H1 (cell line): ENCODE measurements at regions not wholly inside any gene's neighbourhood (a gene's known extent, or its start where the extent isn't known, plus 50 kb on each side); places are given as distances from the start of the nearest gene placed in this dataset.

Experiments used
- CTCF ChIA-PET: fragments of 300-600 bp; sonication (Branson Sonifier 250); formaldehyde crosslinking; loops from one replicate; lab custom pipeline; 2021; ENCODE audit not compliant: partially characterized antibody; lab: Charles Lee
- POLR2A ChIA-PET: fragments of 300-600 bp; sonication (Branson Sonifier 250); formaldehyde crosslinking; loops from one replicate; lab custom pipeline; 2021; ENCODE audit warnings: inconsistent platforms; ENCODE audit not compliant: partially characterized antibody; lab: Charles Lee
- DNase-seq, 2 experiments: peaks; one replicate each; pipeline versions ENCODE4 v3.0.0 to v3.0.0-alpha.2; 2010 to 2022; ENCODE audit warnings: low spot score in 2 of 2, low read depth in 1 of 2, mixed read lengths in 1 of 2
- FAIRE-seq: peaks from 2 replicates; lab custom pipeline; 2011; peaks lifted over from hg19 to GRCh38; lab: Jason Lieb, UNC
- H2AFZ ChIP-seq: 2 replicates; pipeline ENCODE4 v1.8.1; 2012; ENCODE audit warnings: low read length, inconsistent platforms
- H2AK5ac ChIP-seq: 2 replicates; pipeline ENCODE4 v1.6.1; 2013; ENCODE audit warnings: low read depth, low read length
- H2BK120ac ChIP-seq: replicated peaks from 2 replicates; pipeline ENCODE3; 2013; ENCODE audit warnings: low read depth, low read length, inconsistent platforms
- H2BK12ac ChIP-seq: 2 replicates; pipeline ENCODE4 v1.6.1; 2013; ENCODE audit warnings: low read depth, low read length
- H2BK15ac ChIP-seq: 2 replicates; pipeline ENCODE4 v1.6.1; 2013; ENCODE audit warnings: low read length
- H2BK20ac ChIP-seq: 2 replicates; pipeline ENCODE4 v1.6.1; 2013; ENCODE audit warnings: low read length
- H2BK5ac ChIP-seq: 2 replicates; pipeline ENCODE4 v1.6.1; 2013; ENCODE audit warnings: low read depth, low read length
- H3K14ac ChIP-seq: 2 replicates; pipeline ENCODE4 v1.6.1; 2013; ENCODE audit warnings: inconsistent platforms; ENCODE audit not compliant: insufficient read length
- H3K18ac ChIP-seq: 2 replicates; pipeline ENCODE4 v1.6.1; 2013; ENCODE audit warnings: low read length; ENCODE audit errors: extremely low read depth
- H3K23ac ChIP-seq: 2 replicates; pipeline ENCODE4 v1.6.1; 2013; ENCODE audit warnings: inconsistent platforms; ENCODE audit not compliant: insufficient read length
- H3K23me2 ChIP-seq: 2 replicates; pipeline ENCODE4 v1.6.1; 2013; ENCODE audit warnings: low read depth, low read length
- H3K27ac ChIP-seq: 2 replicates; pipeline ENCODE4 v1.6.1; 2011; ENCODE audit warnings: low read depth, low read length, inconsistent platforms
- H3K27me3 ChIP-seq, 4 experiments: replicated peaks in 1 of 4; 1 replicate in 1 of 4; 2 replicates in 3 of 4; pipeline versions ENCODE4 v1.6.1 to v1.8.1; 2011 to 2013; ENCODE audit warnings: low read length in 3 of 4, mild to moderate bottlenecking in 3 of 4, inconsistent platforms in 2 of 4, mixed read lengths in 2 of 4, moderate library complexity in 1 of 4; ENCODE audit not compliant: control insufficient read depth in 3 of 4, insufficient read depth in 3 of 4; ENCODE audit errors: extremely low read depth in 1 of 4
- H3K36me3 ChIP-seq, 4 experiments: 2 replicates each; pipeline versions ENCODE4 v1.6.1 to v1.8.1; 2011 to 2013; ENCODE audit warnings: mild to moderate bottlenecking in 4 of 4, low read length in 3 of 4, moderate library complexity in 2 of 4, control low read depth in 1 of 4, inconsistent platforms in 1 of 4; ENCODE audit not compliant: insufficient read depth in 4 of 4, control insufficient read depth in 2 of 4
- H3K4ac ChIP-seq: replicated peaks from 2 replicates; pipeline ENCODE3; 2013; ENCODE audit warnings: low read length, low read depth, mixed read lengths, inconsistent platforms; ENCODE audit not compliant: insufficient read length
- H3K4me1 ChIP-seq, 4 experiments: replicated peaks in 1 of 4; 1 replicate in 1 of 4; 2 replicates in 3 of 4; pipeline versions ENCODE4 v1.6.1 to v1.8.1; 2011 to 2013; ENCODE audit warnings: low read length in 3 of 4, inconsistent platforms in 2 of 4, mixed read lengths in 1 of 4; ENCODE audit not compliant: insufficient read depth in 4 of 4, control insufficient read depth in 3 of 4
- H3K4me2 ChIP-seq, 2 experiments: 2 replicates each; pipeline versions ENCODE4 v1.6.1 to v1.8.1; 2011 to 2013; ENCODE audit warnings: low read depth in 2 of 2, low read length in 2 of 2, control low read depth in 1 of 2, inconsistent platforms in 1 of 2, mild to moderate bottlenecking in 1 of 2; ENCODE audit not compliant: insufficient read depth in 1 of 2
- H3K4me3 ChIP-seq, 4 experiments: fragments of 200-600, 300-600 bp in 1 of 4; sonication (generic), shearing (Covaris generic), sonication (Bioruptor Twin) in 1 of 4; 2 replicates each; pipeline versions ENCODE4 v1.5.1 to v1.8.1; 2011 to 2016; ENCODE audit warnings: low read length in 4 of 4, low read depth in 3 of 4, control low read depth in 2 of 4, inconsistent platforms in 2 of 4, mild to moderate bottlenecking in 2 of 4, mixed read lengths in 1 of 4, moderate library complexity in 1 of 4; ENCODE audit not compliant: insufficient read depth in 2 of 4; ENCODE audit errors: extremely low read depth in 1 of 4
- H3K56ac ChIP-seq: replicated peaks from 2 replicates; pipeline ENCODE3; 2013; ENCODE audit warnings: low read depth, mild to moderate bottlenecking, mixed read lengths, low read length, inconsistent platforms; ENCODE audit not compliant: insufficient read length
- H3K79me1 ChIP-seq: 2 replicates; pipeline ENCODE4 v1.6.1; 2013; ENCODE audit warnings: low read depth, low read length, control low read depth
- H3K79me2 ChIP-seq, 2 experiments: 2 replicates each; pipeline versions ENCODE4 v1.6.1 to v1.8.1; 2012 to 2013; ENCODE audit warnings: low read length in 2 of 2, mild to moderate bottlenecking in 2 of 2, inconsistent platforms in 1 of 2; ENCODE audit not compliant: insufficient read depth in 2 of 2, control insufficient read depth in 1 of 2
- H3K9ac ChIP-seq, 4 experiments: replicated peaks in 1 of 4; 1 replicate in 1 of 4; 2 replicates in 3 of 4; pipeline versions ENCODE4 v1.6.1 to v1.8.1; 2011 to 2013; ENCODE audit warnings: low read depth in 3 of 4, low read length in 3 of 4, control low read depth in 2 of 4, mild to moderate bottlenecking in 2 of 4, moderate library complexity in 2 of 4, inconsistent platforms in 1 of 4; ENCODE audit errors: extremely low read depth in 1 of 4
- H3K9me3 ChIP-seq, 2 experiments: 2 replicates each; pipeline versions ENCODE4 v1.6.1 to v1.8.1; 2012 to 2013; ENCODE audit warnings: mild to moderate bottlenecking in 2 of 2, moderate library complexity in 2 of 2, control low read depth in 1 of 2, inconsistent platforms in 1 of 2, low read depth in 1 of 2, low read length in 1 of 2, mixed read lengths in 1 of 2; ENCODE audit not compliant: insufficient read depth in 2 of 2
- H4K20me1 ChIP-seq, 2 experiments: replicated peaks in 1 of 2; 2 replicates each; pipeline versions ENCODE3 to v1.8.1; 2011 to 2013; ENCODE audit warnings: inconsistent platforms in 2 of 2, low read length in 2 of 2, mild to moderate bottlenecking in 1 of 2; ENCODE audit not compliant: insufficient read depth in 2 of 2, control insufficient read depth in 1 of 2
- H4K5ac ChIP-seq: 2 replicates; pipeline ENCODE4 v1.6.1; 2013; ENCODE audit warnings: low read length, low read depth, mixed read lengths, inconsistent platforms; ENCODE audit not compliant: insufficient read length
- H4K8ac ChIP-seq: 2 replicates; pipeline ENCODE4 v1.8.0; 2013; ENCODE audit warnings: mild to moderate bottlenecking, moderate library complexity, low read length, inconsistent platforms; ENCODE audit not compliant: insufficient read depth; ENCODE audit errors: extremely low read depth
- H4K91ac ChIP-seq: replicated peaks from 2 replicates; pipeline ENCODE3; 2013; ENCODE audit warnings: low read length, mixed read lengths, inconsistent platforms; ENCODE audit not compliant: insufficient read length
- CTCF ChIP-seq, 3 experiments: IDR thresholded peaks; 1 replicate in 2 of 3; 2 replicates in 1 of 3; pipeline versions ENCODE4 v1.5.1 to v1.6.1; 2011; ENCODE audit warnings: low read length in 3 of 3, mild to moderate bottlenecking in 3 of 3, inconsistent platforms in 2 of 3, low read depth in 1 of 3, moderate library complexity in 1 of 3; ENCODE audit not compliant: insufficient read depth in 1 of 3; ENCODE audit errors: control extremely low read depth in 1 of 3
- EGR1 ChIP-seq: IDR thresholded peaks from 2 replicates; pipeline ENCODE4 v1.6.1; 2011; ENCODE audit warnings: low read depth, low read length, borderline replicate concordance
- WGBS, 2 experiments: shearing (Covaris generic) in 1 of 2; methylation state at CpG; one replicate each; pipeline versions ENCODE4 v1.1.6 to v1.1.7; 2013 to 2015; ENCODE audit warnings: low lambda C conversion rate in 2 of 2, mixed read lengths in 2 of 2, inconsistent platforms in 1 of 2, low coverage in 1 of 2, missing lambda C conversion rate in 1 of 2; ENCODE audit not compliant: insufficient replicate concordance in 2 of 2, insufficient coverage in 1 of 2, insufficient read length in 1 of 2; ENCODE audit errors: extremely low coverage in 1 of 2, missing lambda C conversion rate in 1 of 2; 5-methylcytosine and 5-hydroxymethylcytosine counted together

GRCh38 chr2:150045601-150046000 is 441.9 kb downstream of the RND3 start:
- no peak overlapping the region for H2AFZ ChIP-seq
- H2AK5ac ChIP-seq: no peak overlapping the region
- no peak overlapping the region for H3K18ac ChIP-seq
- H3K79me1 ChIP-seq: no peaks in the 10 kb centered on the region
- TF ChIP-seq CTCF (IDR thresholded peaks at IDR 0.05; ENCODE audit: control extremely low read depth in 1 of 3, insufficient read depth in 1 of 3, low read depth in 1 of 3, low read length in 3 of 3) (no peak), EGR1 (no peak)
- H3K23me2 ChIP-seq: no peaks in the 10 kb centered on the region
- no peak overlapping the region for H2BK5ac ChIP-seq
- no peaks in the 10 kb centered on the region for H3K9me3 ChIP-seq
- H4K8ac ChIP-seq: no peak overlapping the region
- no peaks in the 10 kb centered on the region for H3K27me3 ChIP-seq
- H2BK12ac ChIP-seq: no peak overlapping the region
- H4K91ac ChIP-seq: no peak overlapping the region
- no peak overlapping the region for H3K9ac ChIP-seq
- no peak overlapping the region for H3K14ac ChIP-seq
- H3K4me1 ChIP-seq: peaks cover 0 to 9% (median under 1%) of the 10 kb centered on the region in 4 experiments; a peak in 1 of 7 replicates
- H2BK15ac ChIP-seq: no peak overlapping the region
- no peak overlapping the region for H3K23ac ChIP-seq
- FAIRE-seq (no peak), DNase-seq (no peak)
- no peak overlapping the region for H3K56ac ChIP-seq
- H3K79me2 ChIP-seq: no peaks in the 10 kb centered on the region
- CTCF ChIA-PET: no interaction called here
- 88% methylated on average over 4 of the region's 4 CpGs; no CpG with 5 or more reads in 1 of the 2 experiments for WGBS, 2 experiments
- no peak overlapping the region for H2BK120ac ChIP-seq
- H3K4ac ChIP-seq: no peak overlapping the region
- H3K4me2 ChIP-seq: no peak overlapping the region
- H2BK20ac ChIP-seq: no peak overlapping the region
- H3K36me3 ChIP-seq: no peaks in the 10 kb centered on the region
- H3K4me3 ChIP-seq: no peak overlapping the region
- H4K20me1 ChIP-seq: no peaks in the 10 kb centered on the region
- H3K27ac ChIP-seq: no peak overlapping the region
- POLR2A ChIA-PET: no interaction called here
- no peak overlapping the region for H4K5ac ChIP-seq
